Stimulated activated memory B cell treated with anti-CD40 and anti-IgM and Interleukin-4, amounts not matched to agents 10 μg/mL and 1 μg/mL and 100 μg/mL, for 72 hours (primary cell): ENCODE measurements at regions not wholly inside any gene's neighbourhood (a gene's known extent, or its start where the extent isn't known, plus 50 kb on each side); places are given as distances from the start of the nearest gene placed in this dataset.
"Not testable (repeated sequence)": the region's sequence is repeated elsewhere in the genome, so short reads cannot be mapped to it uniquely, and the experiment has no call there.

Experiments used
- ATAC-seq: fragments of 150-1000 bp; cut with Tn5 transposase; 2 replicates; pipeline ENCODE4 v1.10.0; 2021
- H3K27ac Mint-ChIP-seq: one replicate; pipeline ENCODE4 v1.8.0; 2022; ENCODE audit warnings: mild to moderate bottlenecking, mixed read lengths
- H3K27me3 Mint-ChIP-seq: one replicate; pipeline ENCODE4 v1.8.0; 2022; ENCODE audit warnings: mixed read lengths
- H3K36me3 Mint-ChIP-seq: one replicate; pipeline ENCODE4 v1.8.0; 2022; ENCODE audit warnings: mixed read lengths
- H3K4me1 Mint-ChIP-seq: one replicate; pipeline ENCODE4 v1.8.0; 2022; ENCODE audit warnings: mixed read lengths
- H3K4me3 Mint-ChIP-seq: one replicate; pipeline ENCODE4 v1.8.0; 2022; ENCODE audit warnings: mild to moderate bottlenecking, moderate library complexity, mixed read lengths
- H3K9me3 Mint-ChIP-seq: one replicate; pipeline ENCODE4 v1.8.0; 2022; ENCODE audit warnings: mixed read lengths

DNA sequence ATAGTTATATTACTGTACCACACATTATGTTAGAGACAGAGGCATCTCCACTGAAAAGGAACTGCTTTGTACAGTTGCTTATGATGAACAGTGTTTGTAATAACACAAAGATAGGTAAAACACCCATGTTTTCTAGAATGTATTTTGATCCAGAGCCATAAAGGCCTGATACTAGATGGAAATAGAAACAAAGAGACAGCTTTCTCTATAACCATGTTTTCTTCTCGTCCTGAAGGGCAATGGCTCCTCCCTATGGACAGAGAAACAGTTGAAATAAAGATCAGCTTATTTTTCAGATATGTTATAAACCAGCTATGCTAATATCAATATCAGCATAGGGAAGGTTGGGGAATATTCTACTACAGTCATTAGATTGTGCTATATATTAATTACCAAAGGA is 109.2 kb downstream of the ATXN7L3B start:
- Mint-ChIP-seq H3K36me3 (no peaks in the 10 kb centered on the region), H3K4me1 (no peaks in the 10 kb centered on the region), H3K9me3 (no peaks in the 10 kb centered on the region), H3K27me3 (no peaks in the 10 kb centered on the region), H3K4me3 (no peak overlapping the region), H3K27ac (no peak overlapping the region)
- no peak for ATAC-seq

DNA sequence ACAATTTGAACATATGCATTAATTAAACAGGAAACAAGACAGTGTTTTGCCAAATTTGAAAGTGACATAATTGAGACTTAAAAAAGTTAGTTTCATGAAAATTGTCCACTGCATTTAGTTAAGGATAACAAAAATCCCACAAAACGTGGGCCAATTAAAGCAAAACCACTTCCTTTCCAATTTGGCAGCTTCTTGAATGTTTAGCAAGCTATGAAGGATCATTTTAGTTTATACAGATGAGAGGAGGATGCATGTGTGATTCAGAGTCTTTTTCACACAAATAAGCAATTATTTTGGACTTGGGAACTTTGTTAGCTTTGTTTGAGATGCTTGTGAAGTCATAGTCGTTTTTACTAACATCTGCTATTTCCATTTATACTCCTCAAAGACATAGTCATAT is 109.6 kb downstream of the ATXN7L3B start:
- Mint-ChIP-seq H3K27ac (no peak overlapping the region), H3K9me3 (no peaks in the 10 kb centered on the region)
- no peak for ATAC-seq

GRCh38 chr12:74656251-74656650 is 118.6 kb downstream of the ATXN7L3B start:
- peaks cover 3% of the 10 kb centered on the region for H3K9me3 Mint-ChIP-seq
- no peak overlapping the region for H3K27ac Mint-ChIP-seq
- no peak for ATAC-seq
- H3K4me3 Mint-ChIP-seq, result no peak overlapping the region
- no peaks in the 10 kb centered on the region for H3K36me3 Mint-ChIP-seq
- H3K4me1 Mint-ChIP-seq, result no peaks in the 10 kb centered on the region
- H3K27me3 Mint-ChIP-seq, result no peaks in the 10 kb centered on the region

More for the DNA sequence above, 109.6 kb downstream of the ATXN7L3B start:
- Mint-ChIP-seq H3K36me3 (no peaks in the 10 kb centered on the region), H3K27me3 (no peaks in the 10 kb centered on the region), H3K4me3 (no peak overlapping the region), H3K4me1 (no peaks in the 10 kb centered on the region)

DNA sequence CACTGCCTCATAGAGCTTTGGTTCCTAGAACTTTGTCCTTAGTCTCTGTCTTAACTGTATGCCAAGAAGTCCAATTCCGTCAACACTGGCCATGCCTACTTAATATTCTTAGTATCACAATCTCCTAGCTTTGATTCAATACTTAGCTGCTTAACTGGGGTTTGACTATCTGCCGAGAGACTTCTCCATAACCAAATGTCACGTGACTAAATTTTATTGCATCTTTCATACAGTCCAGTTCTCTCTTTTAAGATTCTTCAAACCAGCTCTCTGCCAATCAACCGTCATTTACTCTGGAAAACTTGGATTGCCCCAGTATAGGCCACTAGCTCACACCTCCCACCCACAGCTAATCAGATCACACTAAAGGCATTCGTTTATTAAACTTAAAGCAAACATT is 122.8 kb downstream of the ATXN7L3B start:
- Mint-ChIP-seq H3K36me3 (no peaks in the 10 kb centered on the region), H3K27me3 (no peaks in the 10 kb centered on the region), H3K4me1 (no peaks in the 10 kb centered on the region), H3K4me3 (no peak overlapping the region), H3K27ac (no peak overlapping the region), H3K9me3 (no peaks in the 10 kb centered on the region)
- ATAC-seq, result no peak

- Mint-ChIP-seq H3K4me1 (no peaks in the 10 kb centered on the region), H3K36me3 (no peaks in the 10 kb centered on the region), H3K4me3 (no peak overlapping the region), H3K27me3 (no peaks in the 10 kb centered on the region), H3K9me3 (no peaks in the 10 kb centered on the region), H3K27ac (no peak overlapping the region)
- ATAC-seq, result peak; percentile 34
Measured at GRCh38 chr12:74663958-74664357, 126.3 kb downstream of the ATXN7L3B start.

DNA sequence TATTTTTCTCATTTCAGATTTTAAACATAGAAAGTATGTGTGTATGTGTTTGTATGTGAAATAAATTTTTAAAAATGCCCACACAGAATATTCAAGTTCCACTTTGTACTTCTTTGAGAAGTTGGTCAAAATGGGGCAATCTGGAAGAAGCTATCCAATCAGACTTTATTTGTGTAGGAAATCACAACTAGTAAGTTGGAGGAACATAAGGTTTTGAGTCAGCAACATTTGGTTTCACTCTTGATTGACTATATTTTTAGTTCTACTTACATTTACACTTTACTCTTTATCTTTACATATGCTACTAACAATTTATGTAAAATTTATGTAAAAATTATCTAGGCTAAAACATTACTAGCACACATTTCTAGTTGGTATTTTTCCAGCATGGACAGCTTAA is 128.1 kb downstream of the ATXN7L3B start:
- H3K27ac Mint-ChIP-seq, result no peak overlapping the region
- no peaks in the 10 kb centered on the region for H3K36me3 Mint-ChIP-seq
- H3K4me3 Mint-ChIP-seq, result no peak overlapping the region
- H3K9me3 Mint-ChIP-seq, result no peaks in the 10 kb centered on the region
- H3K27me3 Mint-ChIP-seq, result no peaks in the 10 kb centered on the region
- ATAC-seq, result no peak
- no peaks in the 10 kb centered on the region for H3K4me1 Mint-ChIP-seq

DNA sequence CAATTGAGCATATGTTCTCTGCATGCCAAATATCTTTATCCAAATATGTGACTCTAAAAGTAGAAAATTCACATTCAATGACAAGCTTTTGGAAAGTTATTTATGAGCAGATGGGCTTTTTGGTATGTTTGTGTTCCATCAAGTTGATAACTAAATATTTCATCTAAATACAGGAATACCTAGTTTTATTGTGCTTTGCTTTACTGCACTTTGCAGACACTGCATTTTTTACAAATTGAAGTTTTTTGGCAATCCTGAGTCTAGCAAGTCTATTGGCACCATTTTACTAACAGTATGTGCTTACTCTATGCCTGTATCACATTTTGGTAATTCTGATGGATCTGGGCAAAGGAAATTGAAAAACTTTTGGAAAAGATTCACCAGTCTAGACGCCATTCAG is 133.8 kb downstream of the ATXN7L3B start:
- Mint-ChIP-seq H3K9me3 (no peaks in the 10 kb centered on the region), H3K4me3 (no peak overlapping the region), H3K27me3 (no peaks in the 10 kb centered on the region), H3K27ac (no peak overlapping the region), H3K4me1 (no peaks in the 10 kb centered on the region), H3K36me3 (no peaks in the 10 kb centered on the region)
- ATAC-seq, result no peak

- H3K9me3 Mint-ChIP-seq, H3K36me3 Mint-ChIP-seq, H3K27ac Mint-ChIP-seq, ATAC-seq, H3K4me3 Mint-ChIP-seq, H3K4me1 Mint-ChIP-seq, H3K27me3 Mint-ChIP-seq: not testable (repeated sequence)
Measured at GRCh38 chr12:74676955-74677354, 139.3 kb downstream of the ATXN7L3B start.

DNA sequence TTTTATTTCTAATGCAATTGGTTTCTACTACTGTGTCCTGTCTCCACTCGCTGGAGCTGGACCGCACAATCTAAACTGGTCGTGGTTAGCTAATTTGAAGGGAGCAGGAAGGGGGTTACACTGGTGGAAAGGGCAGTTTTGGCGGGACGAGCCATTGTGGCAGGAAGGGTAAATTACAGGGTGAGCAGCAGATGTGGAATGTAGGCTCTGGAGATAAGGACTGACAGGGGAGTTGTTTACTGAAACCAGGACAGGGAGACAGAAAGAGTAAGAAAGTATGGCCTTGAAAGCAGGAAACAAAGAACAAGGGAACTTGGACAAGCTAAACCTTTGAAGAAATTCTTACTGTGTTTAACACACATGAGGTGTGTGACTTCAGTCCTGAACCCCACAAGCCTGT is 147.8 kb downstream of the ATXN7L3B start:
- H3K4me3 Mint-ChIP-seq, result no peak overlapping the region
- H3K27me3 Mint-ChIP-seq, result no peaks in the 10 kb centered on the region
- H3K9me3 Mint-ChIP-seq, result peaks cover 7% of the 10 kb centered on the region
- ATAC-seq, result no peak
- H3K36me3 Mint-ChIP-seq, result no peaks in the 10 kb centered on the region
- no peaks in the 10 kb centered on the region for H3K4me1 Mint-ChIP-seq
- no peak overlapping the region for H3K27ac Mint-ChIP-seq

DNA sequence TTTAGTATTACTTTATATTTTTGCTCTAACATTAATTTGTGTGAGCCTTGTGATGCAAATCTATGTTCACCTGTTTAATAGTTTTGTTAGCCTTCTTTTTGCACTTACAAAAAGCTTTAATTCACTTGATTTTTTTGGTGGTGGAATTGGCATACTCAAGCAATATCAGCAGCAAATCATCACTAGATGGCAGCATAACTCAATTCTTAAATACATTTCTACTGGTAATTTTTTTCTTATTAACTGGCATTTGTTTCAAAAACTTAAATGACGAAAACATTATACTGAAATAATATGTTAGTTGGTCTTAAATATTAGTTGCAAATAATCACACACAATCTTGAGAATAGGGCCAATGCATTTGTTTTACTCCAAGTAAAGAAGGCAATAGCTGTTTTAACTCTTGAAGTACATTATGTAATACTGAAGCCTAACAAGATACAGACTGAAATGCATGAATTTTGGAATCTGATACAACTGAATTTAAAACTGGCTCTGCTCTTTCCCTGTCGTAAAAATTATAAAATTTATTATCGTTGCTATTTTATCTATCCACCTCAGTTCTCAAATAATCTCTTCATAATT is 151.5 kb downstream of the ATXN7L3B start:
- ATAC-seq, result no peak
- no peak overlapping the region for H3K4me3 Mint-ChIP-seq
- peaks cover 4% of the 10 kb centered on the region for H3K9me3 Mint-ChIP-seq
- no peak overlapping the region for H3K27ac Mint-ChIP-seq
- no peaks in the 10 kb centered on the region for H3K27me3 Mint-ChIP-seq
- no peaks in the 10 kb centered on the region for H3K36me3 Mint-ChIP-seq
- no peaks in the 10 kb centered on the region for H3K4me1 Mint-ChIP-seq

GRCh38 chr12:74689929-74690328 is 152.3 kb downstream of the ATXN7L3B start:
- ATAC-seq, result no peak
- no peaks in the 10 kb centered on the region for H3K36me3 Mint-ChIP-seq
- H3K4me1 Mint-ChIP-seq, result no peaks in the 10 kb centered on the region
- H3K4me3 Mint-ChIP-seq, result no peak overlapping the region
- H3K27me3 Mint-ChIP-seq, result no peaks in the 10 kb centered on the region
- H3K9me3 Mint-ChIP-seq, result peaks cover 4% of the 10 kb centered on the region
- no peak overlapping the region for H3K27ac Mint-ChIP-seq

DNA sequence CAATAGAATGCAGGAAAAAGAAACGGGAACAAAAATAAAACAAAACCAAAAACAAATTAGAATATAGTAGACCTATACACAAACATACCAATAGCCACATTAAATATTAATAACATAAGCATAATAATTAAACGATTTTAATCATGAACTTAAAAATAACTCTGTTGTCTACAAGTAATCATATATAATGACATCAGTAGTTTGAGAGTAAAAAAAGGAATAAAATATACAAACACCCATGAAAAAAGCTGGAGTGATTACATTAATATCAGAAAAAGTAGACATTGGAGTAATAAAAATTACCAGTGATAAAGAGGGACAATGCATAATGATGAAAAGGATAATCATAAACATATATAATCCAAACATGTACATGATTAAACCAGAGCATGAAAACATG is 181.8 kb downstream of the ATXN7L3B start:
- no peak for ATAC-seq
- Mint-ChIP-seq H3K27me3 (no peaks in the 10 kb centered on the region), H3K36me3 (no peaks in the 10 kb centered on the region), H3K4me3 (no peak overlapping the region), H3K4me1 (no peaks in the 10 kb centered on the region), H3K9me3 (no peaks in the 10 kb centered on the region), H3K27ac (no peak overlapping the region)

GRCh38 chr12:74722709-74723108 is 185.1 kb downstream of the ATXN7L3B start:
- Mint-ChIP-seq H3K4me3 (no peak overlapping the region), H3K36me3 (no peaks in the 10 kb centered on the region), H3K27ac (no peak overlapping the region), H3K9me3 (no peaks in the 10 kb centered on the region), H3K4me1 (no peaks in the 10 kb centered on the region), H3K27me3 (no peaks in the 10 kb centered on the region)
- ATAC-seq, result no peak

DNA sequence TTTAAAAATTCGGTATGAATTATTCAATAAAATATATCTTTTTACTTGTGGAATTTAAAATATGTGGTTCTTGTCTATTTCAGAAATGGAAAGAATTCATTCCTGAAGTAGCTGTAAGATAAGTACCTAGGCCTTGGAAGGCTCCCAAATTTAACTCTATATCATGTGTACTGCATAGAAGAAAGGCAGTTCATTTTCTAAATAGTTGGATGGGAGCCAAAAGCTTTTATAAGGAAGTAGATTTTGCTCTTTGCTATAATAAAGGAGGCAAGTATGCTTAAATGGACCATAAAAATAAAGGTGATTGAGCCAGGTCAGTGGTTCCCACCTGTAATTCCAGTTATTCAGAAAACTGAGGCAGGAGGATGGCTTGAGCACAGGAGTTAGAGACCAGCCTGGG is 187.5 kb downstream of the ATXN7L3B start:
- Mint-ChIP-seq H3K36me3 (no peaks in the 10 kb centered on the region), H3K4me3 (no peak overlapping the region), H3K27ac (no peak overlapping the region), H3K9me3 (peaks cover 2% of the 10 kb centered on the region), H3K27me3 (no peaks in the 10 kb centered on the region), H3K4me1 (no peaks in the 10 kb centered on the region)
- ATAC-seq, result no peak

DNA sequence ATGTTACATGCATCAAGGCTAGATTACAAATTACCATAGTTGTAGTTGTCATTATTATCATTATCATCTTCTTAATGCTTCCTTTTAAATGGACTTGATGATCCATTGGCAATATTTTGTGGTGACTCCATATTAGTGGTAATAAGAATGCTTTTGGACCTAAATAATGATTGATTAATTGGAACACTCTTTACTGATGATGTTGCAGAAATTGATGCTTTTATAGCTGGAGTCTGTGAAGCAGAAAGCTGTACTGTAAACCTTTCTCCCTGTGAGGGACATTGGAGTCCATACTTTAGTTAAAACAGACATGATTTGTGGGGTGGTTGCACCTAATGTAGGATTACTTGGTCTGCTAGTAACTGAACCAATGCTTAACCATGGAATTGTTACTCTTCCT is 190.4 kb downstream of the ATXN7L3B start:
- Mint-ChIP-seq H3K27me3 (no peaks in the 10 kb centered on the region), H3K36me3 (no peaks in the 10 kb centered on the region), H3K9me3 (peaks cover 2% of the 10 kb centered on the region), H3K4me1 (no peaks in the 10 kb centered on the region), H3K4me3 (no peak overlapping the region), H3K27ac (no peak overlapping the region)
- ATAC-seq, result no peak

GRCh38 chr12:74732164-74732784 is 194.6 kb downstream of the ATXN7L3B start:
- Mint-ChIP-seq H3K27ac (no peak overlapping the region), H3K4me1 (no peaks in the 10 kb centered on the region), H3K9me3 (peaks cover 2% of the 10 kb centered on the region), H3K36me3 (no peaks in the 10 kb centered on the region), H3K27me3 (no peaks in the 10 kb centered on the region), H3K4me3 (no peak overlapping the region)
- no peak for ATAC-seq
